Panc1 (cell line): ENCODE measurements at regions not wholly inside any gene's neighbourhood (a gene's known extent, or its start where the extent isn't known, plus 50 kb on each side); places are given as distances from the start of the nearest gene placed in this dataset.

Experiments used
- POLR2AphosphoS5 ChIP-seq: IDR thresholded peaks from 2 replicates; pipeline ENCODE4 v1.6.1; 2012; ENCODE audit warnings: mild to moderate bottlenecking, low read depth, low read length, moderate library complexity
- REST ChIP-seq, 2 experiments: IDR thresholded peaks; 2 replicates each; pipeline ENCODE4 v1.6.1; 2011 to 2012; ENCODE audit warnings: low read depth in 2 of 2, control low read depth in 1 of 2, low read length in 1 of 2, mild to moderate bottlenecking in 1 of 2, moderate library complexity in 1 of 2; ENCODE audit not compliant: insufficient read depth in 1 of 2
- TCF7L2 ChIP-seq: IDR thresholded peaks from 2 replicates; pipeline ENCODE4 v1.6.1; 2011; ENCODE audit warnings: mild to moderate bottlenecking, low read depth, low read length, inconsistent platforms
- TF ChIP-seq, protein P1 (sequence below): fragments of 450-650 bp; IDR thresholded peaks from 2 replicates; pipeline ENCODE4 v1.5.1; 2017; ENCODE audit warnings: mild to moderate bottlenecking

- TF ChIP-seq, protein P1, sequence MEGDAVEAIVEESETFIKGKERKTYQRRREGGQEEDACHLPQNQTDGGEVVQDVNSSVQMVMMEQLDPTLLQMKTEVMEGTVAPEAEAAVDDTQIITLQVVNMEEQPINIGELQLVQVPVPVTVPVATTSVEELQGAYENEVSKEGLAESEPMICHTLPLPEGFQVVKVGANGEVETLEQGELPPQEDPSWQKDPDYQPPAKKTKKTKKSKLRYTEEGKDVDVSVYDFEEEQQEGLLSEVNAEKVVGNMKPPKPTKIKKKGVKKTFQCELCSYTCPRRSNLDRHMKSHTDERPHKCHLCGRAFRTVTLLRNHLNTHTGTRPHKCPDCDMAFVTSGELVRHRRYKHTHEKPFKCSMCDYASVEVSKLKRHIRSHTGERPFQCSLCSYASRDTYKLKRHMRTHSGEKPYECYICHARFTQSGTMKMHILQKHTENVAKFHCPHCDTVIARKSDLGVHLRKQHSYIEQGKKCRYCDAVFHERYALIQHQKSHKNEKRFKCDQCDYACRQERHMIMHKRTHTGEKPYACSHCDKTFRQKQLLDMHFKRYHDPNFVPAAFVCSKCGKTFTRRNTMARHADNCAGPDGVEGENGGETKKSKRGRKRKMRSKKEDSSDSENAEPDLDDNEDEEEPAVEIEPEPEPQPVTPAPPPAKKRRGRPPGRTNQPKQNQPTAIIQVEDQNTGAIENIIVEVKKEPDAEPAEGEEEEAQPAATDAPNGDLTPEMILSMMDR, result no peak
- TF ChIP-seq POLR2AphosphoS5 (no peak), REST (IDR thresholded peaks at IDR 0.05; ENCODE audit: insufficient read depth in 1 of 2, low read depth in 2 of 2, low read length in 1 of 2) (no peak), TCF7L2 (no peak)
Measured at GRCh38 chr3:69563151-69563550, 176.1 kb upstream of the MITF start.
